ENCODE measurements at regions not wholly inside any gene's neighbourhood (a gene's known extent, or its start where the extent isn't known, plus 50 kb on each side); places are given as distances from the start of the nearest gene placed in this dataset.

DNA sequence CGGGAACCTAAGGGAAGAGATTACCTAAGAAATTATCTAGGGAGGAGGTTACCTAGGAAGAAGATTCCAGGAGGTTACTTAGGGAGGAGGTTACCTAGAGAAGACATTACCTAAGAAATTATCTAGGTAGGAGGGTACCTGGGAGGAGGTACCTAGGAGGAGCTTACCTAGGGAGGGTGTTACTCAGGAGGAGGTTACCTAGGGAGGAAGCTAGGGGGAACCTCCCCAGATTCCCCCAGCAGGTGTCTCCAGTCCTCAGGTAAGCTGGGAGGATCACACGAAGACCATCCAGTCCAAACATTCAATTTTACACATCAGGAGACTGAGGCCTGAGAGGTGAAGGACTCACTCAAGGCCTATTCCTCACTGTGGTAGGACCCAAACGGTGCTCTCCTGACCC lies 482.8 kb downstream of the TBC1D22A start:
- no peak overlapping the region for H3K4me3 ChIP-seq (ENCODE audit: low read depth, low read length)
- TF ChIP-seq, protein P1, sequence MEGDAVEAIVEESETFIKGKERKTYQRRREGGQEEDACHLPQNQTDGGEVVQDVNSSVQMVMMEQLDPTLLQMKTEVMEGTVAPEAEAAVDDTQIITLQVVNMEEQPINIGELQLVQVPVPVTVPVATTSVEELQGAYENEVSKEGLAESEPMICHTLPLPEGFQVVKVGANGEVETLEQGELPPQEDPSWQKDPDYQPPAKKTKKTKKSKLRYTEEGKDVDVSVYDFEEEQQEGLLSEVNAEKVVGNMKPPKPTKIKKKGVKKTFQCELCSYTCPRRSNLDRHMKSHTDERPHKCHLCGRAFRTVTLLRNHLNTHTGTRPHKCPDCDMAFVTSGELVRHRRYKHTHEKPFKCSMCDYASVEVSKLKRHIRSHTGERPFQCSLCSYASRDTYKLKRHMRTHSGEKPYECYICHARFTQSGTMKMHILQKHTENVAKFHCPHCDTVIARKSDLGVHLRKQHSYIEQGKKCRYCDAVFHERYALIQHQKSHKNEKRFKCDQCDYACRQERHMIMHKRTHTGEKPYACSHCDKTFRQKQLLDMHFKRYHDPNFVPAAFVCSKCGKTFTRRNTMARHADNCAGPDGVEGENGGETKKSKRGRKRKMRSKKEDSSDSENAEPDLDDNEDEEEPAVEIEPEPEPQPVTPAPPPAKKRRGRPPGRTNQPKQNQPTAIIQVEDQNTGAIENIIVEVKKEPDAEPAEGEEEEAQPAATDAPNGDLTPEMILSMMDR (IDR thresholded peaks at IDR 0.05; ENCODE audit: control insufficient read depth, extremely low read depth, insufficient read depth): no peak
- DNase-seq (ENCODE audit: low read depth): no peak

DNA sequence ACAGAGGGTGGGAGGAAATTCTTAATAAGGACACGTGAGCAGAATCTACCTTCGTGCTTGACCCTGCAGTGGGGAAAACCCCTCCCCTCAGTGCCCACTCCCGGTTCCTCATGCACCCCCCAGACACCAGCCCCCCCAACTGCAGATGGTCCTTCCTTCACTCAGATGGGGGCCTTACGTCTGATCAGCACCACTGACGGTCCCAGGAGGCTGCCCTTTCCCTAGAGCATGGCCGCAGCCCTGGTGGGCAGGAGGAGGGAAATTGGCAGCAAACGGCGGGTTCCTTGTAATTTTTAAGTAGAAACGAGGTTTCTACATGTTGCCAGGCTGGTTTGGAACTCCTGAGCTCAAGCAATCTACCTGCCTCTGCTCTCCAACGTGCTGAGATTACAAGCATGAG lies 477.7 kb downstream of the TBC1D22A start:
- TF ChIP-seq, protein P1 (IDR thresholded peaks at IDR 0.05; ENCODE audit: control insufficient read depth, extremely low read depth, insufficient read depth): no peak
- DNase-seq (ENCODE audit: low read depth): no peak

DNA sequence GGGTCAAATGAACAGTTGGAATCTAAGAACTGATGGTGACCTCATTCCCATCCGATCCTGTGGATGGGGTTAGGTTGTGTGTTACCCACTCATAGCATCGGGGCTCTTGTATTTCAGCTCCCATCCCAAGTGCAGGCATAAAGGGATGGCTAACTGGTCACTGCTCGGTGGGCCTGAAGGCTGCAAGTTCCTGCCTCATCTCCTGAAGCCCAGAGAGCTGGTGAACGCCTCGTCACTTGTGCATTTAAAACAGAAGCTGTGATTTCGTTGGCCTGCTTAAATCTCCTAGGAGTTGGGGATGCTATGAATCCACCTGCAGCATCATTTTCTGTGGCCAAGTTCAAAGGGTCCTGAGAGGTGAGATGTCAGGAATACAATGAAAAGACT lies 477.0 kb downstream of the TBC1D22A start:
- H3K4me3 ChIP-seq (ENCODE audit: low read depth, low read length): no peak overlapping the region
- no peak for DNase-seq (ENCODE audit: low read depth)
- TF ChIP-seq, protein P1 (IDR thresholded peaks at IDR 0.05; ENCODE audit: control insufficient read depth, extremely low read depth, insufficient read depth): no peak

More for the DNA sequence above, 477.7 kb downstream of the TBC1D22A start:
- no peak overlapping the region for H3K4me3 ChIP-seq (ENCODE audit: low read depth, low read length)

DNA sequence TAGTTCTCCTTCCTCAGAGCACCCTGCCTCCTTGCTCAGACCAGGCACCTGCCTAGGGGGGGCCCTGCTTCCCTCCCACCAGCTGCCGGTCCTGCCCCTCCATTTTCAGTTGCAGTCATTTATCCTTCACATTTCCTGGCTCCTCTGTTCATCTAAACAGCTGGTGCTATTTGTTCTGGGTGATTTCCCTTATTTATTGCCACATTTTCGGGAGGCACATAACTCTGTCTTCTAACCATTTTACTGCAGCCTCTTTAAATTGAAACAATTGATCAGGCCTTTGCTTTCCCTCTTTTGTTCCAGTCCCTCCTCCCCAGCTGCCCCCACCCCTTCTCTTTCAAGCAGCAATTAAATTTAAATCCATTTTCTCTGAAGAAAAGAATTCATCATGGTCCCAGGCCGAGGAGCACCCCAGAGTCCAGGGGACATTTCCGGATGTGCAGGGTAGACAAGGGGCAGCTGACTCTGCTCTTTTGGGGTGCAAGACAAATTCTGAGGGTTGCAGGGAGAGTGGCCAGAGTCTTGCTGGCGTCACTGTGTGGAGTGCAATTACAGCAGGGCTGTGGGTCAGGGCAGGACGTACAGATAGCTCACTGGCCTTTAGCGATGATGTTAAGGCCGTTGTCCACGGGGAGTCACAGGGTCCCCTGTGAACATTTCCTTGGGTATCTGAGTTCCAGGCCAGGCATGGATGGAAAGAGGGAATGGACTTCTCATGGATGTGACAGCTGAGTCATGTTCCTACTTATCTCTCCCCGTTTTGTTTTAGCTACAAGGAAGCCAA lies 476.4 kb downstream of the TBC1D22A start:
- TF ChIP-seq, protein P1 (IDR thresholded peaks at IDR 0.05; ENCODE audit: control insufficient read depth, extremely low read depth, insufficient read depth): no peak
- no peak for DNase-seq (ENCODE audit: low read depth)

DNA sequence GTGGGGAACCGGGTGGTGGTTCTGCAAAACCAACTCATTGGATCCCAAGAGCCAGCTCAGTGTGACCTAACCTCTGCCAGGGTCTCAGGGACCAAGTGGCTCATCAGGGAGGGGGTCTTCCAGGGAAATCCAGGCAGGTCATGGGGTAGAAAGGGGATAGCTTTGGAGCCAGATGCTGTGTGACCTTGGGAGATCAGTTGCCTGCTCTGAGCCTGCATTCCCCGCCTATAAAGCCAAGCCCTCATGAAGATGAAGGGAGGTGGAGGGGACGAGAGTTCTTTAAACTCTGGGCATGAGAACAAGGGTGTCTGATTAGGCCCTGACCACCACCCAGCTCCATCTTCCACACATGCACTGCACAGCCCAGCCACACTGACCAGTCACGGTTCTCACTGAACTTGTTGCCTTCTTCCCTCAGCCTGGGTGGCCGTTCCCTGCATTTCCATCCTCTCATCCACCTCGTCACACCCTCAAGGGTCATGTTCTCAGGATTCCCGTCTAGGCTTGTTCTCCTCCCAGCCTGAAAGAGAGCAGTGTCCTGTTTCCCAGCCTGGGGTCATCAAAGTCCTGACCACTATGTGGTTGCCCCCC lies 475.5 kb downstream of the TBC1D22A start:
- DNase-seq (ENCODE audit: low read depth): no peak
- H3K4me3 ChIP-seq (ENCODE audit: low read depth, low read length): no peak overlapping the region
- TF ChIP-seq, protein P1 (IDR thresholded peaks at IDR 0.05; ENCODE audit: control insufficient read depth, extremely low read depth, insufficient read depth): no peak

More for the DNA sequence above, 476.4 kb downstream of the TBC1D22A start:
- no peak overlapping the region for H3K4me3 ChIP-seq (ENCODE audit: low read depth, low read length)

DNA sequence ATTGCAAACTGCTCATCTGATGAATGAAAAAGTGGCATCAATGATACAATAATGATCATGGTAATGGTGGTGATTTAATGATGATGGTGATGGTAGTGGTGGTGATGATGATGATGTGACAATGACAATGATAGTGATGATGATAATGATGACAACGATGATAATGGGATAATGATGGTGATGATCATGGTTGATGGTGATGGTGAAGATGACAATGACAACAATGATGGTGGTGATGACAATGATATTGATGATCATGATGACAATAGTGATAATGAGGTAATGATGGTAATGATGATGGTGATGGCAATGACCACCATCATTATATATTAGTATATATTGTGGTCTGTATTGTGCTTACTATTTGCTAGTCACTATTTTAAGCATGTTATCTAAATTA lies 474.3 kb downstream of the TBC1D22A start:
- no peak for DNase-seq (ENCODE audit: low read depth)
- no peak overlapping the region for H3K4me3 ChIP-seq (ENCODE audit: low read depth, low read length)
- TF ChIP-seq, protein P1 (IDR thresholded peaks at IDR 0.05; ENCODE audit: control insufficient read depth, extremely low read depth, insufficient read depth): no peak
